Omental fat pad (tissue), 3 donors: ENCODE measurements at regions not wholly inside any gene's neighbourhood (a gene's known extent, or its start where the extent isn't known, plus 50 kb on each side); places are given as distances from the start of the nearest gene placed in this dataset.

Source experiments
- ATAC-seq: fragments of 150-250 bp; one replicate; pipeline ENCODE4 v1.9.1; 2016; ENCODE audit warnings: mild to moderate bottlenecking, moderate library complexity; ENCODE audit not compliant: low FRiP score
- DNase-seq: peaks from one replicate; pipeline ENCODE4 v3.0.0-alpha.2; 2019; ENCODE audit warnings: low spot score
- CTCF ChIP-seq, 3 donors: fragments of 450-650 bp; IDR thresholded peaks; one replicate each; pipeline ENCODE4 v1.5.1; 2016 to 2017; ENCODE audit warnings: antibody characterized with exemption in 3 of 3, mild to moderate bottlenecking in 3 of 3, moderate library complexity in 2 of 3

- no peak for TF ChIP-seq CTCF (IDR thresholded peaks at IDR 0.05)
- DNase-seq: no peak
- no peak for ATAC-seq
These were observed 167.6 kb upstream of the PITRM1 start for GRCh38 chr10:3340127-3340730.

- DNase-seq (no peak), ATAC-seq (no peak)
- no peak for TF ChIP-seq CTCF (IDR thresholded peaks at IDR 0.05)
These were observed 167.0 kb upstream of the PITRM1 start for GRCh38 chr10:3339531-3339950.

- DNase-seq: no peak
- TF ChIP-seq CTCF (IDR thresholded peaks at IDR 0.05): no peak
- ATAC-seq: no peak
These were observed 166.5 kb upstream of the PITRM1 start for GRCh38 chr10:3339121-3339520.

- TF ChIP-seq CTCF (IDR thresholded peaks at IDR 0.05): no peak
- ATAC-seq: no peak
- no peak for DNase-seq
These were observed 165.2 kb upstream of the PITRM1 start for GRCh38 chr10:3337741-3338140.

GRCh38 chr10:3336673-3337293, 164.2 kb upstream of the PITRM1 start:
- TF ChIP-seq CTCF (IDR thresholded peaks at IDR 0.05): no peak
- no peak for ATAC-seq
- no peak for DNase-seq

GRCh38 chr10:3333426-3333825, 160.8 kb upstream of the PITRM1 start:
- no peak for TF ChIP-seq CTCF (IDR thresholded peaks at IDR 0.05)
- DNase-seq: no peak
- ATAC-seq: no peak

- DNase-seq (no peak), ATAC-seq (no peak)
- TF ChIP-seq CTCF (IDR thresholded peaks at IDR 0.05): no peak
These were observed 159.2 kb upstream of the PITRM1 start for GRCh38 chr10:3331690-3332230.
